ENCODE measurements at regions not wholly inside any gene's neighbourhood (a gene's known extent, or its start where the extent isn't known, plus 50 kb on each side); places are given as distances from the start of the nearest gene placed in this dataset.

DNA sequence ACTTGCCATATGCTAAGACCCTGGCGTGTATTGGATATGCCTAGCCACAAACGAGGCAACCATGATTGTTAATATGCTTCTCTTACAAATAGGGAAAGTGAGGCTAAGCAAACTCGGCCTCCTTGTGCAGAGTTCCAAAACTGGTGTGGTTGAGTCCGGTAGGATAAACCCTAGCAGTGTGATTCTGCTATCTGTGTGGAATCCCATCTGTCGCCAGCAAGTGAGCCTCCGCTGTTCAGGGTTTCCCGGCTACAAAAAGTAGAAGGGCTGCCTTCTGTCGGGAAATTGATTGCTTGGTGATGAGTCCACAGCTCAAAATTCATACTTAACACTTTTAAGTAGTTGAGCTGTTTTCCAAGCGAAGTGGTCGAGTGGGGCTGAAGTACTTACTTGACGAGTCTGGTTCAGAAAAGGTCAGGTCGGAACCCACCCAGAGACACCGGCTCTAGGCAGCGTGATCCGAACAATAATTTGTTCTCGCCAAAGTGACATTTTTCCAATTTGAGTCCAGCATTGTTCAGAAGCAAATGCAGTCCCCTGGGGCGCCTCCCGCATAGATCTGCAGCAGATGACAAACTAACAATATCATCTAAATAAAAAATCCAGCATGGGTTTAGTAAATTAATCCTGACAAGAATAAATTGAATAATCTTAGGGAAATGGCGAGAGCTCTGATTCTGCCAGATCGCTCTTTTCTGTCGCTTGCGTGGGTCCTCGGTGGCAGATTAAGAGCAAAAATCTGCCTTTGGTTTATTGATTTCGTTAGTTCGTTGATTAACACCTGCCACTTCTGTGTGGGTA lies 686.7 kb upstream of the RBFOX1 start:
- Mint-ChIP-seq H3K27ac (no peak overlapping the region), H3K9me3 (no peaks in the 10 kb centered on the region), H3K4me3 (no peak overlapping the region), H3K36me3 (no peaks in the 10 kb centered on the region), H3K4me1 (peaks cover 4 to 7% (median 4%) of the 10 kb centered on the region in 3 donors), H3K27me3 (no peaks in the 10 kb centered on the region)
- ChIA-PET CTCF (no interaction called here), POLR2A (no interaction called here)
- DNase-seq: no peak
- H3K4me1 ChIP-seq (ENCODE audit: insufficient read depth, low read length): no peaks in the 10 kb centered on the region
- H3K27me3 ChIP-seq (ENCODE audit: insufficient read depth, low read length, poor library complexity, severe bottlenecking): no peaks in the 10 kb centered on the region
- no peak overlapping the region for H3K27ac ChIP-seq (ENCODE audit: low read depth, low read length)
- no peaks in the 10 kb centered on the region for H3K36me3 ChIP-seq (ENCODE audit: insufficient read depth, low read length)
- H3K9me3 ChIP-seq (ENCODE audit: low read length): no peaks in the 10 kb centered on the region
- H3K4me3 ChIP-seq (ENCODE audit: low read length): no peak overlapping the region

DNA sequence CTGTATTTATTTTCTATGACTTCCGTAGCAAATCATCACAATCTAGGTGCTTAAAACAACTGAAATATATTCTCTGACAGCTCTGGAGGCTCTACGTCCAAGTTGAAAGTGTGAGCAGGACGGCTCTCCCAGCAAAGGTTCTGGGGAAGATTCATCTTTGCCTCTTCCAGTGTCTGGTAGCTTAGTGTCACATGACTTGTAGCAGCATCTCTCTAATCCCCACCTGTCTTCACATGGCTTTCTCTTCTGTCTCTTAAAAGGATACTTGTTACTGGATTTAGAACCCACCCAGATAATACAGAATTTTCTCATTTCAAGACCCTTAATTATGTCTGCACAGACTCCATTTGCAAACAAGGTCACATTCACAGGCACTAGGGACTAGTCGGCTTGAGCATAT lies 687.7 kb upstream of the RBFOX1 start:
- no peak for DNase-seq
- ChIA-PET POLR2A (no interaction called here), CTCF (no interaction called here)
- Mint-ChIP-seq H3K36me3 (no peaks in the 10 kb centered on the region), H3K27ac (no peak overlapping the region), H3K27me3 (no peaks in the 10 kb centered on the region), H3K4me1 (peaks cover 4 to 7% (median 4%) of the 10 kb centered on the region in 3 donors), H3K4me3 (no peak overlapping the region), H3K9me3 (no peaks in the 10 kb centered on the region)
- H3K4me3 ChIP-seq (ENCODE audit: low read length): no peak overlapping the region
- H3K36me3 ChIP-seq (ENCODE audit: insufficient read depth, low read length): no peaks in the 10 kb centered on the region
- H3K27me3 ChIP-seq (ENCODE audit: insufficient read depth, low read length, poor library complexity, severe bottlenecking): no peaks in the 10 kb centered on the region
- no peak overlapping the region for H3K27ac ChIP-seq (ENCODE audit: low read depth, low read length)
- no peaks in the 10 kb centered on the region for H3K4me1 ChIP-seq (ENCODE audit: insufficient read depth, low read length)
- no peaks in the 10 kb centered on the region for H3K9me3 ChIP-seq (ENCODE audit: low read length)

- Histone ChIP-seq H3K9me3 (ENCODE audit: low read length) (no peaks in the 10 kb centered on the region), H3K27me3 (ENCODE audit: insufficient read depth, low read length, poor library complexity, severe bottlenecking) (no peaks in the 10 kb centered on the region), H3K36me3 (ENCODE audit: insufficient read depth, low read length) (no peaks in the 10 kb centered on the region), H3K4me3 (ENCODE audit: low read length) (no peak overlapping the region), H3K4me1 (ENCODE audit: insufficient read depth, low read length) (no peaks in the 10 kb centered on the region), H3K27ac (ENCODE audit: low read depth, low read length) (no peak overlapping the region)
- Mint-ChIP-seq H3K4me3 (peak overlapping the region in 2 of 7 donors; percentile 12 to 34), H3K9me3 (no peaks in the 10 kb centered on the region), H3K36me3 (no peaks in the 10 kb centered on the region), H3K27ac (no peak overlapping the region), H3K4me1 (peaks cover 4 to 7% (median 4%) of the 10 kb centered on the region in 3 donors), H3K27me3 (no peaks in the 10 kb centered on the region)
- POLR2A ChIA-PET: no interaction called here
- CTCF ChIA-PET: interaction anchor here (0.8 kb wide), 1 partner anchor 13 kb away, joined by 3 read pairs; no protein-coding TSS in a partner anchor
- DNase-seq: peak in 2 of 5 donors; percentile 8 to 21
These were observed 689.5 kb upstream of the RBFOX1 start for GRCh38 chr16:6643080-6643686.

DNA sequence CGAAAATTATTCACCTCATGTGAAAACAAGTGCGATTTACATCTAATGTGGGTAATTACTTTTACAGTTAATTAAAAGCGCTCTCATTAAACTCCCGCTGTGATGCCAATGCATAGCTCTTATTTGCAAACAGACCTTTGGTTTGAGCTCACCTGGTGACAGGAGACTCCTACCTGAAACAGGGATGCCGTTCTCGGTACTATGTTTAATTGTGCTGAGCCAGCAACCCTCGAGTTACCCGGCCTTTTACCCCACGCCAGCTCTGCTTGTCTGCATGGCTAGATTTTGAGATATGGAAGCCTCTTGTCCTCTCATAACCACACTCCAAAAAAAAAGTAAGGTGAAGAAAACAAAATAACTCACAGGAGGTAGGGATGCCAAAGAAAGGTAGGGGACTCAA lies 690.4 kb upstream of the RBFOX1 start:
- peaks cover 4 to 7% (median 4%) of the 10 kb centered on the region in 3 donors for H3K4me1 Mint-ChIP-seq
- no peak overlapping the region for H3K4me3 Mint-ChIP-seq
- POLR2A ChIA-PET: no interaction called here
- H3K27ac Mint-ChIP-seq: no peak overlapping the region
- Histone ChIP-seq H3K4me1 (ENCODE audit: insufficient read depth, low read length) (no peaks in the 10 kb centered on the region), H3K27me3 (ENCODE audit: insufficient read depth, low read length, poor library complexity, severe bottlenecking) (no peaks in the 10 kb centered on the region), H3K27ac (ENCODE audit: low read depth, low read length) (no peak overlapping the region), H3K36me3 (ENCODE audit: insufficient read depth, low read length) (no peaks in the 10 kb centered on the region), H3K4me3 (ENCODE audit: low read length) (no peak overlapping the region), H3K9me3 (ENCODE audit: low read length) (no peaks in the 10 kb centered on the region)
- CTCF ChIA-PET: no interaction called here
- no peaks in the 10 kb centered on the region for H3K9me3 Mint-ChIP-seq
- no peaks in the 10 kb centered on the region for H3K27me3 Mint-ChIP-seq
- no peaks in the 10 kb centered on the region for H3K36me3 Mint-ChIP-seq
- DNase-seq: no peak

DNA sequence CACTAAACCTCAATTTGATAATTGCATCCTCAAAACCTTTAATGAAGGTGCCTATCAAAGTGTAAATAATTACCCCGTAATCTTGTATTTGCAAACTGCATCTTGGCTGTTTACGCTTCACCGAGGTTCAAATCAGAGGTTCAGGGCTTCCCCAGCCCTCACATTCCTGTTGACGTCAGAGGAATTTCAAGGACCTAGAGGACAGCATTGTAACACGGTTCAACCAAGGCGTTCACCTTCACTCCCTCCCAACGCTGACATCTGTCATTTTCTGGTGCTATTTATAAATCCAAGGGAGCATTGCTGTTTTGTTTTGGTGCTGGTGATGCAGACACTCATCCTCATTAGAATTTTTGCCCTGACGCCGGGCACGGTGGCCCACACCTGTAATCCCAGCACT lies 691.6 kb upstream of the RBFOX1 start:
- no peaks in the 10 kb centered on the region for H3K9me3 Mint-ChIP-seq

DNA sequence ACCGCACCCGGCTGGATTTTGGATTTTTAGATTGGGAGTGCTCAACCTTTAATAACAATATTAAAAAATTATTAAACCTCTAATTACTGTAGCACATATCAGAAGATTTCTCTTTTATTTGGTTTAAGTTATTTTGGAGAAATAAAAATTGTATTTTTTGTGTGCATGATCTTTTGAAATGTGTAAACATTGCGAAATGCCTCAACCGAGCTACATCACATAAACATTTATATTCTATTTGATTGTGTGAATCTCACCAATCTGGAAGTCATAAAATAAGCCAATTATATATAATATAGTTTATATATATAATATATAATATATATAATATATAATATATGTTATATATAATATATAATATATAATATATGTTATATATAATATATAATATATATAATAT lies 696.2 kb upstream of the RBFOX1 start:
- no peaks in the 10 kb centered on the region for H3K27me3 Mint-ChIP-seq
- no peak overlapping the region for H3K4me3 ChIP-seq (ENCODE audit: low read length)
- H3K4me1 ChIP-seq (ENCODE audit: insufficient read depth, low read length): no peaks in the 10 kb centered on the region
- H3K9me3 ChIP-seq (ENCODE audit: low read length): no peaks in the 10 kb centered on the region
- H3K27ac ChIP-seq (ENCODE audit: low read depth, low read length): no peak overlapping the region
- CTCF ChIA-PET: no interaction called here
- H3K9me3 Mint-ChIP-seq: peaks cover 0 to 2% (median 0%) of the 10 kb centered on the region in 5 donors
- no peaks in the 10 kb centered on the region for H3K27me3 ChIP-seq (ENCODE audit: insufficient read depth, low read length, poor library complexity, severe bottlenecking)
- POLR2A ChIA-PET: no interaction called here
- H3K36me3 ChIP-seq (ENCODE audit: insufficient read depth, low read length): no peaks in the 10 kb centered on the region
- DNase-seq: no peak
- no peak overlapping the region for H3K4me3 Mint-ChIP-seq
- H3K27ac Mint-ChIP-seq: no peak overlapping the region
- no peaks in the 10 kb centered on the region for H3K4me1 Mint-ChIP-seq
- H3K36me3 Mint-ChIP-seq: no peaks in the 10 kb centered on the region

More for the DNA sequence above, 691.6 kb upstream of the RBFOX1 start:
- ChIA-PET CTCF (no interaction called here), POLR2A (no interaction called here)
- Histone ChIP-seq H3K9me3 (ENCODE audit: low read length) (no peaks in the 10 kb centered on the region), H3K4me3 (ENCODE audit: low read length) (no peak overlapping the region), H3K4me1 (ENCODE audit: insufficient read depth, low read length) (no peaks in the 10 kb centered on the region), H3K27me3 (ENCODE audit: insufficient read depth, low read length, poor library complexity, severe bottlenecking) (no peaks in the 10 kb centered on the region), H3K27ac (ENCODE audit: low read depth, low read length) (no peak overlapping the region), H3K36me3 (ENCODE audit: insufficient read depth, low read length) (no peaks in the 10 kb centered on the region)
- Mint-ChIP-seq H3K27me3 (no peaks in the 10 kb centered on the region), H3K27ac (no peak overlapping the region), H3K4me1 (peaks cover 4 to 7% (median 4%) of the 10 kb centered on the region in 3 donors), H3K36me3 (no peaks in the 10 kb centered on the region), H3K4me3 (no peak overlapping the region)
- no peak for DNase-seq

- ChIA-PET CTCF (no interaction called here), POLR2A (no interaction called here)
- Histone ChIP-seq H3K4me1 (ENCODE audit: insufficient read depth, low read length) (no peaks in the 10 kb centered on the region), H3K27me3 (ENCODE audit: insufficient read depth, low read length, poor library complexity, severe bottlenecking) (no peaks in the 10 kb centered on the region), H3K27ac (ENCODE audit: low read depth, low read length) (no peak overlapping the region), H3K36me3 (ENCODE audit: insufficient read depth, low read length) (no peaks in the 10 kb centered on the region), H3K9me3 (ENCODE audit: low read length) (no peaks in the 10 kb centered on the region), H3K4me3 (ENCODE audit: low read length) (no peak overlapping the region)
- H3K27ac Mint-ChIP-seq: no peak overlapping the region
- peaks cover 0 to 2% of the 10 kb centered on the region in 2 donors for H3K27me3 Mint-ChIP-seq
- H3K9me3 Mint-ChIP-seq: peaks cover 0 to 6% (median 2%) of the 10 kb centered on the region in 5 donors
- H3K4me1 Mint-ChIP-seq: no peaks in the 10 kb centered on the region
- H3K36me3 Mint-ChIP-seq: no peaks in the 10 kb centered on the region
- H3K4me3 Mint-ChIP-seq: no peak overlapping the region
- DNase-seq: no peak
These were observed 698.5 kb upstream of the RBFOX1 start for GRCh38 chr16:6634151-6634550.

- no peaks in the 10 kb centered on the region for H3K36me3 ChIP-seq (ENCODE audit: insufficient read depth, low read length)
- POLR2A ChIA-PET: no interaction called here
- CTCF ChIA-PET: no interaction called here
These were observed 699.2 kb upstream of the RBFOX1 start for GRCh38 chr16:6633456-6633855.

More at GRCh38 chr16:6633456-6633855, 699.2 kb upstream of the RBFOX1 start:
- Histone ChIP-seq H3K27me3 (ENCODE audit: insufficient read depth, low read length, poor library complexity, severe bottlenecking) (no peaks in the 10 kb centered on the region), H3K9me3 (ENCODE audit: low read length) (no peaks in the 10 kb centered on the region), H3K27ac (ENCODE audit: low read depth, low read length) (no peak overlapping the region), H3K4me3 (ENCODE audit: low read length) (no peak overlapping the region), H3K4me1 (ENCODE audit: insufficient read depth, low read length) (no peaks in the 10 kb centered on the region)
- no peak for DNase-seq
- Mint-ChIP-seq H3K27ac (no peak overlapping the region), H3K4me3 (no peak overlapping the region), H3K9me3 (peaks cover 0 to 6% (median 2%) of the 10 kb centered on the region in 5 donors), H3K36me3 (no peaks in the 10 kb centered on the region), H3K4me1 (no peaks in the 10 kb centered on the region), H3K27me3 (peaks cover 0 to 2% of the 10 kb centered on the region in 2 donors)
